Testis (tissue), 2 donors: ENCODE measurements at regions not wholly inside any gene's neighbourhood (a gene's known extent, or its start where the extent isn't known, plus 50 kb on each side); places are given as distances from the start of the nearest gene placed in this dataset.

Source experiments
- POLR2A ChIP-seq: fragments of 450-650 bp; IDR thresholded peaks from one replicate; pipeline ENCODE4 v1.6.1; 2017; ENCODE audit warnings: antibody characterized with exemption, mild to moderate bottlenecking, moderate library complexity
- TF ChIP-seq, protein P1 (sequence below), 3 experiments: fragments of 450-650 bp in 2 of 3; fragments of 200-600 bp in 1 of 3; sonication (generic) in 1 of 3; IDR thresholded peaks; one replicate each; pipeline ENCODE4 v1.5.1; 2016 to 2019; ENCODE audit warnings: antibody characterized with exemption in 3 of 3, mild to moderate bottlenecking in 2 of 3, moderate library complexity in 1 of 3

- no peak for TF ChIP-seq POLR2A
- TF ChIP-seq, protein P1, sequence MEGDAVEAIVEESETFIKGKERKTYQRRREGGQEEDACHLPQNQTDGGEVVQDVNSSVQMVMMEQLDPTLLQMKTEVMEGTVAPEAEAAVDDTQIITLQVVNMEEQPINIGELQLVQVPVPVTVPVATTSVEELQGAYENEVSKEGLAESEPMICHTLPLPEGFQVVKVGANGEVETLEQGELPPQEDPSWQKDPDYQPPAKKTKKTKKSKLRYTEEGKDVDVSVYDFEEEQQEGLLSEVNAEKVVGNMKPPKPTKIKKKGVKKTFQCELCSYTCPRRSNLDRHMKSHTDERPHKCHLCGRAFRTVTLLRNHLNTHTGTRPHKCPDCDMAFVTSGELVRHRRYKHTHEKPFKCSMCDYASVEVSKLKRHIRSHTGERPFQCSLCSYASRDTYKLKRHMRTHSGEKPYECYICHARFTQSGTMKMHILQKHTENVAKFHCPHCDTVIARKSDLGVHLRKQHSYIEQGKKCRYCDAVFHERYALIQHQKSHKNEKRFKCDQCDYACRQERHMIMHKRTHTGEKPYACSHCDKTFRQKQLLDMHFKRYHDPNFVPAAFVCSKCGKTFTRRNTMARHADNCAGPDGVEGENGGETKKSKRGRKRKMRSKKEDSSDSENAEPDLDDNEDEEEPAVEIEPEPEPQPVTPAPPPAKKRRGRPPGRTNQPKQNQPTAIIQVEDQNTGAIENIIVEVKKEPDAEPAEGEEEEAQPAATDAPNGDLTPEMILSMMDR (IDR thresholded peaks at IDR 0.05) = no peak
These were observed 100.4 kb upstream of the NECTIN1 start for GRCh38 chr11:119829402-119829801.
